HG02981 (cell line): ENCODE measurements at regions not wholly inside any gene's neighbourhood (a gene's known extent, or its start where the extent isn't known, plus 50 kb on each side); places are given as distances from the start of the nearest gene placed in this dataset.
"Not testable (repeated sequence)": the region's sequence is repeated elsewhere in the genome, so short reads cannot be mapped to it uniquely, and the experiment has no call there.

Experiments used
- ATAC-seq: cut with Tn5 transposase; IDR thresholded peaks from one replicate; pipeline ENCODE4 v1.9.1; 2021; ENCODE audit warnings: mild to moderate bottlenecking, moderate library complexity; ENCODE audit not compliant: unreplicated experiment

DNA sequence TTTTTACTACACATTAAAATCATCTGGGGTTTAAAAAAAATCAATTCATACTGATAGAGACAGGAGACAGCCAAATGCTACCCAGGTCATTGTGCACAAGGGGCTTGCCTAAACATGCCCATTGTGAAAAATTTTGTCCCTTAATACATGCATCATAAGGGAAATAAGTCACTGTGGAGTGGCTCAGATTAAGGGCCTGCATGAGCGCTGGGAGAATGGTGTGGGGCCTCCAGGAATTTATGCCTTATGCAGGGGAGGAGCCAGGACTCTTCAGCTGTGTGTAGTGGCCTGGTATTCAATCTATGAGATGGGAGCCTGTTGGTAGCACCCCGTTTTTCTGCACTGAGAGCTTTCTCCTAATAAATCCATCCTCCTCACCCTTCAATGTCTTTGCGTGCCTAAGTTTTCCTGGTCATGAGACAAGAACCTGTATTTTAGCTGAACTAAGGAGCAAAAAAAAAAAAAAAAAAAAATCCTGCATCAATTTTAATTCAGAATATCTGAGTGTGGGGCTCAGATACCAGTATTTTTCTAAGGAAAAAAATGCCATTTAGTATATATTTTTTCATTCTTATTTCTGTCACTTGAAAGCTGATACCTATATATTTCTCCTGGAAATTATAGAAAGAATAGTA, 997.6 kb upstream of the ATXN8OS start:
- no peak for ATAC-seq

DNA sequence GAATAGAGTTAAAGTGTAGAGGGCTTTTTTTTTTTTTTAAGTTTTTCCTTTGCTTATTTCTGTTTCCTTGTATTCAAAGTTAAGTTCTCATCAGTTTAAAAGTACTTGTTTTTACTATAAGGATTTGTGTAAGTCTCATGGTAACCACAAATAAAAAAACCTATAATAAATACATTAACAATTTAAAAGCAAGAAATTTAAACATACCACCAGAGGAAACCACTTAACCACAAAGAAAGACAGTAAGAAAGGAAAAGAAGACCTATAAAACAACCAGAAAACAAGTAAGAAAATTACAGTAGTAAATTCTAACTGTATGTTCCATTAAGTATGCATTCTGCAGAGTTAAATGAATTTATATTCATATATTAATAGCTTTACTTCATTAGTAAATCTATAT, 999.1 kb upstream of the ATXN8OS start:
- no peak for ATAC-seq

DNA sequence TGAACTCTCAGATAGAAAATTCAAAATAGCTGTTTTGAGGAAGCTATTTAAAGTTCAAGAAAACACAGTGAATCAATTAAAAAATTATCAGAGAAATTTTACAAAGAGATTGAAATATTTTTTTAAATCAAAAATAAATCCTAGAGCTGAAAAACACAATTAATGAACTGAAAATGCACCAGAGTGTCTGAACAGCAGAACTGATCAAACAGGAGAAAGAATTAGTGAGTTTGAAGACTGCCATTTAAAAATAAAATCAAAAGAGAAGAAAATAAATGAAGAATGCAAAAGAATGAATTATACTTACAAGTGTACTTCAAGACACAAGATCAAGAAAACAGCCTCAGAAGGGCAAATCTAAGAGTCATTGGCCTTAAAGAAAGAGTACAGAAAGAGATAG, 1000.2 kb upstream of the ATXN8OS start:
- no peak for ATAC-seq

DNA sequence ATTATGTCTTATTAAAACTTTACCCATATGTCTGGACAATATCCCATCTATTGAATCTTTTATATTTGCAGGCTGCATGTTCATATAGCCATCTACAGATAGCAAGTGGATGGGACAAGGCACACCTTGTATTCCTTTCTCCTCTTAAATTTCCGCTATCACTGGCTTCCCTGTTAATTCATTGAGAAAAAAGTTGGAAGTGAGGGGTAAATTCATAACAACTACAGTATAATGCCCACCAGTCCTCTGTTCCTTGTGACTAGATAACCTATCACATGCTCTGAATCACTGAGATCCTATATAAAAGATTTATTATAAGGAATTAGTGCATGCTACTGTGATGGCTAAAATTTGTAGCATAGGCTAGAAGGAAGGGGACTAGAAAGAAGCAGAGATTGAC, 1005.8 kb upstream of the ATXN8OS start:
- ATAC-seq = no peak

DNA sequence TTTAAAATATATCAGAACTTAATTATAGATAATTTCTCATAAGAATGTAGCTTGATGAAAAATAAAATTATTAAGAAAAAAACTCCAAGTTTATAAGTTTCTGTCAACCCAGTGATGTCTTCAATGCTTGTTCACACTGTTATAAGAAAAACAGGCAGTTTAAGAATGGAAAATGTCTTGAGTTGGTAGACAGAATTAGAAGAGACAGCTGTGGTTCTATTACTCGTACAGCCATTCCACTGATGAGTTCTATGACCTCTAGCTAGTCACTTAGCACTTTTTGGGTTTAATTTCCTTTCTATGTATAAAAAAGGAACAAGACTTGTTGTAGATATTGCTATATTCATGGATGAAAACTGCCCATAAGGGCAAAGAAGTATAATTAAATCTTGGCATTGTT, 1013.1 kb upstream of the ATXN8OS start:
- no peak for ATAC-seq

DNA sequence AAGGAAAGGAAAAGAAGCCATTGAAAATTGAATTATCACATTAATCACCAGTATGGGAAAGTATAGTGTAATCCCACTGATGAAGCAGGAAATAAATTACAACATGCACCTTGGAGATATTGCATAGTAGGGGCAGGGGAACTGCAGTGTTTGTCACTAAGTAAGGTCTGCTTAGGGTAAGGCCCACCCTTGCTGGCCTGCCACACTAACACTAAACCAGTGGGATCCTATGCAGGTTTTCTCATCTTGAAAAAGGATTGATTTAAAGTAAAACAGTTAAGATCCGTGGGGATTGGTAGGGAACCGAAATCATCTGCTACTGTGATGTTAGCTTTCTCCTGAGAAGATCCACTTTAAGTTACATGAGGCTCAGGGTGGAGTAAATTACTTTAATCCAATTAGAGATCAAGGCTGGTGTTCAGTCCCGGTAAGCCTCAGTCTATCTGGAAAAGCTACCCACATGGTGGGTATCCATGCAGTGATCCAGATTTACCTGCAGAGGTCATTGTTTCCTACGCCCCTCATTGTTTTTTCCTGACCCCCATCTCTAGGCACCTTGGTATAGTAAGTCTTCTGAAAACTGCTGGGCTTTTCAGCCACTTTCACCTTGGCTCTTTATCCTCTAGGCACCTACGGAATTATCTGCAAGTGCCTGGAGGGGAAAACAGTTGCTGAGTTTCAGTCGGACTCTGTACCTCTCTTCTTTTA, 1014.9 kb upstream of the ATXN8OS start:
- ATAC-seq = no peak

DNA sequence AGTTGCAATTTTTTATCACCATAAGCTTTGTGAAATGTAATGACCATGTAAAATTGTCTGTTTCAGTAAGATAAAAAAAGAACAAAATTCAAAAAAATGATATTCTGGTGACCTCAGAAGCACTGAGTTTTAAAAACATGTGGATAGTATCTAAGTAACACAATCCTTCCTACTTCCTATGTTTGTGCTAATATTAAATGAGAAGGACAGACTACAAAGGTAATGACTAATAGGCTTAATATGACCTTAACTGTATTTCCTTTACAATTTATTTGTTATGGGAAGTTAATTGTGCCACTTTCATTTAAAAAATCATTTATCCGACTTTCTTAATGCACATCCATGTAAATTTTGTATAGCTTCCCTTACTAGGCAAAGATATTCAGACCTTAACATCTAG, 1030.4 kb upstream of the ATXN8OS start:
- ATAC-seq = no peak

DNA sequence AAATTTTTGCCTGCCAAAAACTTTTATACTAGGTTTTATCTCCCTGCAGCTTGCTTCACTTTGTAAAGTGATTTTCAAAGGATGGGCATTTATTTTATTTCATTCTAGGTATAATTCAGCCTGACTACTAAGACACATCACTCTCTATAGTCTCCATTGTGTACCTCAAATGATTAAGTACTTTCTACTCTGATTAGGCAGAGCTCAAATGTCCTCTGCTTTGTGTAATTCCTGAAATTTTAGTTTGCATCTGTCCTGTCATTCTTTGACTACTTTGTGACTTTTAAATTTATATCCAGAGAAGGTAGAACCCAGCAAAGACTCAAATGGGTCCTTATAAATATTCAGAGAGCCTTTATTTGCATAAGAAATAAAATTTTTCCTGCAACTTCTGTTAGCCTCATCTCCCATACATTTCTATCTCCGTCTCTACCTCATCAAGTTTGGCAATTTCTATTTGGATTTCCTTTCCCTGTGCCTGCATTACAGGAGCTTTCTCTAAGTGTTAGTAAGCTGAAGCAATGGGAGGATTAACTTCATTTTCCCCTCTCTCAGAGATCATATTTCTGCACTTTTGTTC, 1038.0 kb upstream of the ATXN8OS start:
- ATAC-seq = no peak

DNA sequence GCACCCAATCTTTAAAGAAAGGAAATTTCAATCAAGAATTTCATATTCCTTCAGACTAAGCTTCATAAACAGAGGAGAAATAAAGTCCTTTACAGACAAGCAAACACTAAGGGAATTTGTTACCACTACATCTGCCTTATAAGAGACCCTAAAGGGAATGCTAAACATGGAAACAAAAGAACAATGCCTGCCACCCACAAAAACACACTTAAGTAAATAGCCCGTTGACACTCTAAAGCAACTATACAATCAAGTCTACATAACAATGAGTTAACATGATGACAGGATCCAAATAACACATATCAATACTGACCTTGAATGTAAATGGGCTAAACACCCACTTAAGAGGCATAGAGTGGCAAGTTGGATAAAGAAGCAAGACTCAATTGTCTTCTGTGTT, 1056.9 kb upstream of the ATXN8OS start:
- ATAC-seq = no peak

DNA sequence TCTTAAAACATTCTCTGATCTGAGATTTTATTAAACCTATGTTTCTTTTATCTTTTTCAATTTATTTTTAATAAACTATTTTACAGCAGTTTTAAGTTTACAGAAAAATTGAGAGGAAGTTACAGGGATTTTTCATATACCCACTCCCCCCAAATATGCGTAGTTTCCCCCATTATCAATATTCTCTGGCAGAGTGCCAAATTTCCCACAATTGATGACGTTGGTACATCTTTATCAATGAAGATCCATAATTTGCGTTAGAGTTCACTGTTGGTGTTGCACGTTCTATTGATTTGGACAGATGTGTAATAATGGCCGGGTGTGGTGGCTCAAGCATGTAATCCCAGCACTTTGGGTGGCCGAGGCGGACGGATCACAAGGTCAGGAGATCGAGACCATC, 1063.0 kb upstream of the ATXN8OS start:
- ATAC-seq = no peak

DNA sequence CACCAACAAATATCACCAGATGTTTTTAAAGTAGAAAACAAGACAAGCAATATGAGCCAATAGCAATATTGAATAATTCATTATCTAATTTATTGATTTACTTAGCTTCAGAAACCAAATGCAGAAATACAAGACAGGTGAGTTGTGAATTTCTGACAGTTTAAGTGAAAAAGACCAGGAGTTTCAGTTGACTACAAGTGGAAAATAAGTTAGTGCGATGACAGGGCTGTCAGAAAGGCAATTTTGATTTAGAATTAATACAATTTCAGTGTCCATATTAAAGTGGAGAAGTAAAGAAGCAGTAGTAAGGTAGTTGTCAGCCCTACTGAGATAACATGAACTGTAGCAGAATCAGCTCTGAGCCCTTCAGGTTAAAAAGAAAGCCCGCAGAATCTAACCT, 1066.7 kb upstream of the ATXN8OS start:
- no peak for ATAC-seq

DNA sequence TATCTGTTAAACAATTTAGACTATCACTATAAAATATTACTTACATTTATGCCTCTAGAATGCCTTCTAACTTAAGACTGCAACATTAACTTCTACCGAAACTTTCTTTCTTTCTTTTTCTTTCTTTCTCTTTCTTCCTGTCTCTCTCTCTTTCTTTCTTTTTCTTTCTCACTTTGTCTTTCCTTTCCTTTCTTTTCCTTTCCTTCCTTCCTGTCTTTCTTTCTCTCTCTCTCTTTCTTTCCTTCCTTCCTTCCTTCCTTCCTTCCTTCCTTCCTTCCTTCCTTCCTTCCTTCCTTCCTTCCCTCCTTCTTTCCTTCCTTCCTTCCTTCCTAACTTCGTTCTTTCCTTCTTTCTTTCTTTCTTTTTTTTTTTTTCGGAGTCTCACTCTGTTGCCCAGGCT, 1071.9 kb upstream of the ATXN8OS start:
- ATAC-seq = no peak

DNA sequence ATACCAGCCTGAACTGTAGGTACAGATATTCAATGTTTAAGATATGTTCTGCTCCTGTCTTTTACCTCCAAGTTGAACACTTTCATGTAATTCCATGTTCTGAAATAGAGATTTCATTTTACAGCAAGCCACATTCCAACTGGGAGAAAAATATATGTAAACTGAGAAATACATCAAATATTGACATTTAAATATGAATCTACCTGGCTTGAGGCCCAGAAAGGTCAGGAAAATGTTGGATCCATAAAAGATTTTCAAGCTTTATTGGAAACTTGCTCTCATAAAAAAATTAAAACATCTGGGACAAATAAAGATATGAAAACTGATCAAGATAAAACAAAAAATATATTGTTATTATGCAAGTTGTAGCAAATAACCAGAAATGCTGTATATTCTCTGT, 1078.7 kb upstream of the ATXN8OS start:
- no peak for ATAC-seq

DNA sequence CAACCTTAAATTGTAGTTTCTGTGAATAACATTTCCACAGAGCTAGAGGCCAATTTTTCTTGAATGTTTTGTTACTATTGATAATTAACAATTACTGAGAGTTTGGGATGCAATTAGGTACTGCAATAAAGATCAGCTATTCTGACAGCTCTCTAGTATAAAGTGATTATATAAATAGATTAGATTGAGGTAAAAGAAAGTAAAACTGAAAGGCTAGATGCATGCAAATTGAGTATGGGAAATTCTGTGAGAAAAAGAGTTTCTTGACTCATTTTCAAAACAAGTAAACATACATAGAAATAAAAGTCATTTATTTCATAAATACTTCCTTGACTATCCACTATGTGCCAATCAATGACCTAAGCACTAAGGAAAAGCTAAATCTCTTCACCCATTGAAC, 1087.5 kb upstream of the ATXN8OS start:
- no peak for ATAC-seq

DNA sequence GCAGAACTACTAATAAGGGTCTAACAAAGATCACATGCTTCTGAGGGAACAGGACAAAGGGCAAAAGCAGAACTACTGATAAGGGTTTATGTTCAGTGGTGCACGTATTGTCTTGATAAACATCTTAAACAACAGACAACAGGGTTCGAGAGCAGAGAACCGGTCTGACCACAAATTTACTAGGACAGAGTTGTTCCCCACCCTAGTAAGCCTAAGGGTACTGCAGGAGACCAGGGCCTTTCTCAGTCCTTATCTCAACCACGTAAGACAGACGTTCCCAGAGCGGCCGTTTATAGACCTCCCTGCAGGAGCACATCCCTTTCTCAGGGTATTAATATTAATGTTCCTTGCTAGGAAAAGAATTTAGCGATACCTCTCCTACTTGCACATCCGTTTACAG, 1089.5 kb upstream of the ATXN8OS start:
- not testable (repeated sequence) for ATAC-seq

DNA sequence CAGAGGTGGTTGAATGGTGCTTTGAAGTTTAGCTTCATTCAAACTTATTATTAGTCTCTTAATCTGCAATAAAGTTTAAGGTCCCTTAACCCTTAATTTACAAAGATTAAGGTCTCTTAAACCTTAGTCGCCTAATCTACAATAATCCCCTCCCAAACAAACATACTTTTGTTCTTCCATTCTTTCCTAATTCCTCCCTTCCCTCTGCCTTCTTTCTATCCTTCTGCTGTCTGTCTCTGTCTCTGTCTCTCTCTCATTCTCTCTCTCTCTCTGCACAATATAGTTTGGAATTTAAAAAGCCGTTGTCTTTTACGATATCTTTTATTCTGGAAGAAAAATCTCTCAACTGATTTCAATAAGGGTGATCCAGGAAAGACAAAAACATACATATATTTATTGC, 1096.8 kb upstream of the ATXN8OS start:
- no peak for ATAC-seq

DNA sequence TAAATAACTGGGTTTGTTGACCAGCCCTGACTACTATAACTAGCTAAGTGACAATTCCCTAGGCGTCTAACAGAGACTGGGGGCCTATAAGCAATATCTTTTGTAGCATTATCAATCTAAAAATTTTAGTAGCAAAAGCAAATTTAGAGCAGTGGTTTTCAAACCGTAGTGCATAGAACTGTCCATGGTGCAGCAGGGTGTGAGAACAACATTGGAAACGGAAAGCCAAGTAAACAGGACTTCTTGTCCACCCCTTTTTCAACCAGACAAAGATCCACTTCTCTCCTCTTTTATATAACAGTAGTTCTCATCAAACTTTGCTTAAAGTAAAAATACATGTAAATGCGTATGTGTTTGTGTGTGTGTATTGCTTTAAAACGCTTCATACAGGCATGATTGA, 1099.1 kb upstream of the ATXN8OS start:
- no peak for ATAC-seq

DNA sequence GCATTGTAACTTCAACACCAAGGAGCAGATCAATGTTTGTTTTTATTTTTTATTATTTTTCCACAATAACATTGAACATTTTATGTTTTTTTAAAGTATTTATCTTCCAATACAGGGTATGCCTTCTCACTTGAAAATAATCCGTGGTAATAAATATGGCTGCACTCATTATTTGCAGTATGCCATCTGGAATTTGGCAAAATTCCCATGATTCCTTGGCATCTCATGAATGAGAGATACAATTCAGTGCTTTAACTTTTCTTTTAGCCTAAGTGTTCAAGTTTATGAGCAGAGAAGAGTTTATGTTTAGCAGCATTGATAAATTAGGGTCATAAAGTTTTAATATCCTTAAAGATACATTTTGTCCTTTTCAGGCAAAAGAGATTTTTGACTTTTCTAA, 1109.6 kb upstream of the ATXN8OS start:
- no peak for ATAC-seq

DNA sequence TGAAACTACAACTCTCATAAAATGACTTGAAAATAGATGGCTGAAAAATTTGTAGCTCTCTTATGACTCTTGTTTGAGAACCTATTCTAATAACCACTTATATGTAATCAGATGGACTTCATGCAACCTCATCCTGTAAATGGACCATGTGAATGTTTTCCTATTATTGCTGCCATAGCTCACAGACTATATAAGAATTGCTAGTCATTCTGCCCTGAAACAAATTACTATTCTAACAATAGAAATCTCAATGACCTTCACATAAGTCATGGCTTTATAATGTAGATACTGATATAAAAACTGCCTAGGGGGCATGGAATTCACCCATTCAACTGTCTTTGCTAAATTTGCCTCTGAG, 1111.0 kb upstream of the ATXN8OS start:
- no peak for ATAC-seq

DNA sequence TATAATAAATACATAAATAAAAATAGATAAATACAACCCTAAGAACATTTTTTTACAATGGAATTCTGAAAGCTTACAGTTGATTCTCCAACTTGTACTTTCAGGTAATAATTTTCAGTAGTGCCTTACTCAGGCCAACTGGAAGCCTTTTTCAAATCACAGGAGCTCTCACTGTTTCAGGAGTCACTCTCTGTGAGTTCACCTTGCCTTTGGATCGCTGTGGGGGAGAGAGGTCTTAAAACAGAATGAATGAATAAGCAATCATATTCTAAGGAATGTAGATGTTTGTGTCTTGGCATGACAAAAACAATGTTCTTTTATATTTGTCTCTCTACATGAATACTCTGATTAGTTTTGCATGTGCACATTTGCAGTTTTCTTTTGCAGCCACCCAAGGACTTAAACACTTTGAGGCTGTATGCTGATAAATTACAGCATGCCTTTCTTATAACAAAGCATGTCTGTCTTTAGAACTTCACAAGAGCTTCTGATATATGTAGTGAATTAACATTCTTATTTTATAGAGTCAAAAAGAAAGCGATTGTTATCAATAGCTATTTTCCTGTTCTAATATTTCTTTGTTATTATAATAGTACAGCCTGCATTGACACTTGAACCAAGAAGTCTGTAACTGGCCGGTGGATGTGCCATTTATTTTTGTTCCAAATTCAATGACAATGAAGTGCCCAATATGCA, 1111.5 kb upstream of the ATXN8OS start:
- ATAC-seq = no peak

DNA sequence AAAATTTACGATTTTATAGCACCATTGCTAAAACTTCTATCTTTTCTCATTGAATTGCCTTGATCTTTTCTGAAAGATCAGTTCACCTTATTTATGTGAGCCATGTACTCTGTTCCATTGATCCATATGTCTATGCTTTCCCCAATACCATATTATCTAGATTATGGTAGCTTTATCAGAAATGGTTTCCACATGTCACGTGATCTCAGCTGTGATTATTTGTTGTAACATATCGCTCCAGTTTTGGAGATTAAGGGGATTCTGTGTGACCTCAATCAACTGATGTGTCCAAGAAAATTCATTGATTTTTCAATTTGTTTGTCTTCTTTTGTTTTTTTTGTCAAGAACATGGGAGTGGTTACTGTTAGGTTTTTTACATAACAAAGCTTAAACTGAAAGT, 1114.5 kb upstream of the ATXN8OS start:
- no peak for ATAC-seq

DNA sequence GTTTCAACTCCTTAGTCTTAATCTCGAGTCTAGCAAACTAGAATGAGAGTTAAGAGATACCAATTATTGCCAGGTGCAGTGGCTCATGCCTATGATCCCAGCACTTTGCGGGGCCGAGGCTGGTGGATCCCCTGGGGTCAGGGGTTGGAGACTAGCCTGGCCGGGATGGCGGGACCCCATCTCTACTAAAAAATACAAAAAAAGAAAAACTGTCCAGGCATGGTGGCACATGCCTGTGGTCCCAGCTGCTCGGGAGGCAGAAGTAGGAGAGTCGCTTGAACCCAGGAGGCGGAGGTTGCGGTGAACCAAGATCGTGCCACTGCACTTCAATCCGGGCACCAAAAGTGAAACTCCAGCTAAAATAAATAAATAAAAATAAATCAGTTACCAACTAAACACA, 1119.5 kb upstream of the ATXN8OS start:
- ATAC-seq = no peak
